HCT116 (cell line): ENCODE measurements at regions not wholly inside any gene's neighbourhood (a gene's known extent, or its start where the extent isn't known, plus 50 kb on each side); places are given as distances from the start of the nearest gene placed in this dataset.

ENCODE experiments used
- ATF3 ChIP-seq: IDR thresholded peaks from 2 replicates; pipeline ENCODE4 v1.6.1; 2012
- CBX3 ChIP-seq: IDR thresholded peaks from 2 replicates; pipeline ENCODE4 v1.6.1; 2012; ENCODE audit warnings: low read depth
- CTCF ChIP-seq, 3 experiments: fragments of 200-600 bp in 1 of 3; sonication (generic) in 1 of 3; IDR thresholded peaks in 2 of 3; conservative IDR thresholded peaks in 1 of 3; 2 replicates each; pipeline ENCODE4 v1.5.1; 2012 to 2017; ENCODE audit warnings: low read depth in 2 of 3, low read length in 2 of 3, antibody characterized with exemption in 1 of 3, borderline replicate concordance in 1 of 3, control low read depth in 1 of 3, mild to moderate bottlenecking in 1 of 3, mixed read lengths in 1 of 3, mixed run types in 1 of 3, moderate library complexity in 1 of 3; ENCODE audit not compliant: insufficient read depth in 1 of 3
- EGR1 ChIP-seq: IDR thresholded peaks from 2 replicates; pipeline ENCODE4 v1.6.1; 2012; ENCODE audit warnings: low read depth
- ELF1 ChIP-seq: IDR thresholded peaks from 2 replicates; pipeline ENCODE4 v1.6.1; 2012; ENCODE audit warnings: low read depth, borderline replicate concordance
- EZH2 ChIP-seq: fragments of 200-600 bp; sonication (generic); IDR thresholded peaks from 2 replicates; pipeline ENCODE4 v1.6.1; 2017; ENCODE audit warnings: antibody characterized with exemption, mixed run types
- EZH2phosphoT487 ChIP-seq: fragments of 200-600 bp; IDR thresholded peaks from 2 replicates; pipeline ENCODE4 v1.6.1; 2018; ENCODE audit warnings: antibody characterized with exemption, borderline replicate concordance
- JUND ChIP-seq: IDR thresholded peaks from 2 replicates; pipeline ENCODE4 v1.6.1; 2012
- MAX ChIP-seq: IDR thresholded peaks from 2 replicates; pipeline ENCODE4 v1.6.1; 2012
- POLR2A ChIP-seq: IDR thresholded peaks from 2 replicates; pipeline ENCODE4 v1.7.0; 2011; ENCODE audit warnings: borderline replicate concordance; ENCODE audit not compliant: insufficient read depth, insufficient read length; ENCODE audit errors: extremely low read depth
- POLR2AphosphoS5 ChIP-seq: IDR thresholded peaks from 2 replicates; pipeline ENCODE4 v1.6.1; 2011; ENCODE audit warnings: mild to moderate bottlenecking, low read depth, low read length, moderate library complexity
- SP1 ChIP-seq: IDR thresholded peaks from 2 replicates; pipeline ENCODE4 v1.6.1; 2012; ENCODE audit warnings: low read depth
- YY1 ChIP-seq: IDR thresholded peaks from 2 replicates; pipeline ENCODE4 v1.6.1; 2011; ENCODE audit warnings: low read length, low read depth, moderate library complexity, mild to moderate bottlenecking; ENCODE audit not compliant: insufficient replicate concordance; ENCODE audit errors: extremely low read depth

- TF ChIP-seq CTCF (IDR thresholded peaks at IDR 0.05 in 2 of 3, conservative IDR thresholded peaks at IDR 0.05 in 1 of 3; ENCODE audit: borderline replicate concordance in 1 of 3, insufficient read depth in 1 of 3, low read depth in 2 of 3, low read length in 2 of 3) (no peak), POLR2AphosphoS5 (no peak), YY1 (no peak), ATF3 (no peak), EGR1 (no peak), EZH2phosphoT487 (no peak), SP1 (no peak), CBX3 (no peak), POLR2A (no peak), MAX (no peak), JUND (no peak), EZH2 (no peak), ELF1 (no peak)
These were observed 1122.6 kb downstream of the FLRT2 start for GRCh38 chr14:86652526-86652925.
